Suppressor macrophage (primary cell): ENCODE measurements at regions not wholly inside any gene's neighbourhood (a gene's known extent, or its start where the extent isn't known, plus 50 kb on each side); places are given as distances from the start of the nearest gene placed in this dataset.
"Not testable (repeated sequence)": the region's sequence is repeated elsewhere in the genome, so short reads cannot be mapped to it uniquely, and the experiment has no call there.

Experiments
- DNase-seq, 4 experiments: peaks; one replicate each; pipeline ENCODE4 v3.0.0-alpha.2; 2020 to 2022

- no peak for DNase-seq
Observed at GRCh38 chr20:22058746-22059145, 353.3 kb downstream of the PAX1 start.

- DNase-seq = no peak
Observed at GRCh38 chr20:22055981-22056380, 350.5 kb downstream of the PAX1 start.

GRCh38 chr20:22052025-22052650 lies 346.7 kb downstream of the PAX1 start:
- DNase-seq = no peak

- not testable (repeated sequence) for DNase-seq
Observed at GRCh38 chr20:22045956-22046507, 340.6 kb downstream of the PAX1 start.

- DNase-seq = no peak
Observed at GRCh38 chr20:22027423-22027822, 322.0 kb downstream of the PAX1 start.

GRCh38 chr20:22020201-22020600 lies 314.7 kb downstream of the PAX1 start:
- no peak for DNase-seq

GRCh38 chr20:22008456-22008855 lies 303.0 kb downstream of the PAX1 start:
- no peak for DNase-seq

- DNase-seq = no peak
Observed at GRCh38 chr20:22006306-22006705, 300.8 kb downstream of the PAX1 start.

GRCh38 chr20:22005535-22005934 lies 300.1 kb downstream of the PAX1 start:
- DNase-seq = no peak

- DNase-seq = no peak
Observed at GRCh38 chr20:22004946-22005345, 299.5 kb downstream of the PAX1 start.

GRCh38 chr20:22003680-22004079 lies 298.2 kb downstream of the PAX1 start:
- DNase-seq = no peak

GRCh38 chr20:22001886-22002285 lies 296.4 kb downstream of the PAX1 start:
- no peak for DNase-seq

GRCh38 chr20:21995461-21995860 lies 290.0 kb downstream of the PAX1 start:
- no peak for DNase-seq

- no peak for DNase-seq
Observed at GRCh38 chr20:21994203-21994602, 288.7 kb downstream of the PAX1 start.

- no peak for DNase-seq
Observed at GRCh38 chr20:21982559-21982958, 277.1 kb downstream of the PAX1 start.

GRCh38 chr20:21981597-21982344 lies 276.3 kb downstream of the PAX1 start:
- DNase-seq = no peak

- DNase-seq = no peak
Observed at GRCh38 chr20:21981179-21981578, 275.7 kb downstream of the PAX1 start.

GRCh38 chr20:21971436-21971835 lies 266.0 kb downstream of the PAX1 start:
- no peak for DNase-seq

- DNase-seq = no peak
Observed at GRCh38 chr20:21968486-21968885, 263.0 kb downstream of the PAX1 start.

- DNase-seq = no peak
Observed at GRCh38 chr20:21967481-21967880, 262.0 kb downstream of the PAX1 start.

- DNase-seq = no peak
Observed at GRCh38 chr20:21956591-21956990, 251.1 kb downstream of the PAX1 start.

- no peak for DNase-seq
Observed at GRCh38 chr20:21947406-21947805, 241.9 kb downstream of the PAX1 start.

GRCh38 chr20:21944227-21944626 lies 238.8 kb downstream of the PAX1 start:
- no peak for DNase-seq
